ENCODE measurements at regions not wholly inside any gene's neighbourhood (a gene's known extent, or its start where the extent isn't known, plus 50 kb on each side); places are given as distances from the start of the nearest gene placed in this dataset.
"Not testable (repeated sequence)": the region's sequence is repeated elsewhere in the genome, so short reads cannot be mapped to it uniquely, and the experiment has no call there.

DNA sequence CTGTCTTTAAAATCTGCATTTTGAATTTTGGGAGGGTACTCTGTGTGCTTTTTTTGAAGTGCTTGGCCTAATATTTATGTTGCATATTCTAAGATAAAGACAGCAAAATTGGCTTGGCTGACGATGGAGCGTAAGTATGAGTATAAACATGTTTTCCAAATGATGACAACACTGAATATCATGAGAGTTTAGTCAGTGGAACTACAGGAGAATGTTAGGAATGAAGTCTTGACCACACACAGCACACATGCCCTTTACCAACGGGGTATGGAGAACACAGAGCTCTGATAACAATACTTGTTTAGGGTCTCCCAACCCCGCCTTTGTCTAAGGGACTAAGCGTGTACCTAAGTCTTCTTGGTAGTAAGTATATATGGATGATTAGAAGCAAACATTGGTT lies 253.9 kb upstream of the FZD8 start:
- DNase-seq (ENCODE audit: low spot score): no peak

DNA sequence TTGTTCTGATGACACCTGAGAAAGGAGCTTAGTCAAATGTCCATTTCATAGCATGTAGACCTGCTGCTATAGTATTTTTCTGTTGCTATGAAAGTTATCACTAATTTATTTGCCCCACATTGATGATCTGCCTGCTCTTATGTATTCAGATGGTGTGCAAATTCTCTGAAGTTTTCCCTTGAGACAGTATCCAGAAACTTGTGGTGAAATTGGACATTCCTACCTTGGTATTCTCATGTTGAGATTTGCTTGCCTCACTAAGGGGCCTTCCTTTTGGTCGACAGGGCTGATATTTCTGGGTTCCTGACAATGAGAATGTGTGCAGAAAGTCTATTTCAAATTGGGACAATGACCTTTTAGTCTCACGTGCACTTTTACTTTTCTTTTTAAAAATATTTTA lies 253.2 kb upstream of the FZD8 start:
- DNase-seq (ENCODE audit: low spot score): no peak

DNA sequence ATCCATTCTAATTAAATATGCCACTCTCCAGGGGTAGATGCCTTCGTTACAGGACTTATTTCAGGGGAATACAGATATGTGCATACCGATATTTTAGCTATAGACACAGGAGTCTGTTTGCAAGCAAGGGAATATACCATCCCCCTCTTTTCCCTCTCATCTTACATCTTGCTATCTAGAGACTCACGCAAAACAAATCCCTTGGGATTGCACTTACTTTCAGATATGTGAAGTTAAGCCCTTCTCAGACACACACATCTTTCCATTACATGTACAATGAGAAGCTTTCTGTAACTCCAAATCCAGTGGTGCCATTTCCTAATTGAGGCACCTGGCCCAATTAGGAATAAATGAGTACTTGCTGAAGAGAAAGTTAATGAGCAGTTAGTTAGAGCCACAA lies 250.4 kb upstream of the FZD8 start:
- DNase-seq (ENCODE audit: low spot score): no peak

DNA sequence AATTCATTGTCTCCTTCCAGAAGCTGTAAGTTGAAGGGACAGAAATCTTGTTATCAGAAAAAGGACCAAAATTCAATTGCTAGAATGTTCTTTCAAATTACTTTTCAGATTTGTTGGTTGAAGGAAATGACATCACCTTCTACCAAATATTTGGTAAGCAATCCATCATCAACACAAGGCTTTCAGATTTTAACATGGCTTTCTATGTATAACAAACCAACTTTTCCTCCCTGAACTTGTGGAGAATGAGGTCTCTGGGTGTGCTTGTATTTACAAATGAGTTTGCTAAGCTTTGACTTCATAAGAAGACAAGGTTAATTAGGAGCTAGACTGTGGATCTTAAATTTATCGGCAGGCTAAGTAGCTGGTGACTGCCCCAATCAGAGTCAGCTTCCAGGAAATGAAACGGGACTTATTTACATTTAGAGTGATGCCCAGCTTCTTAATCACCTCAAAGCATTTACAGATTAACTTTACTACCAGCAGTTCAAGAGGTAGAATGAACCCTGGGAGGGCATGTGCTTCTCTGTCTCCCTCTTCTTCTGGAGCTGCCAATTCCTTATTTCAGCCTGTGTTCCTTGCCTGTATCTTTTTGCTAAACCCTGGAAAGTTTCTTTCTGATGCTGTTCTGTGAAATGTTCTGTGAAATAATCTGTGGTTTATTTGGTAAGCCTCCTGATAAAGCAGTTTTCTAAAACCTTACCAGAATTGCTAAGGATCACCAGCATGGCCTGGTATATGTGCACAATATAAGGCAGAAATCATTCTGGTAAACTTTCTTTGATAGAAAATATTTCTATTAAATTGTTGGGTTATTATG lies 248.8 kb upstream of the FZD8 start:
- DNase-seq (ENCODE audit: low spot score): no peak

DNA sequence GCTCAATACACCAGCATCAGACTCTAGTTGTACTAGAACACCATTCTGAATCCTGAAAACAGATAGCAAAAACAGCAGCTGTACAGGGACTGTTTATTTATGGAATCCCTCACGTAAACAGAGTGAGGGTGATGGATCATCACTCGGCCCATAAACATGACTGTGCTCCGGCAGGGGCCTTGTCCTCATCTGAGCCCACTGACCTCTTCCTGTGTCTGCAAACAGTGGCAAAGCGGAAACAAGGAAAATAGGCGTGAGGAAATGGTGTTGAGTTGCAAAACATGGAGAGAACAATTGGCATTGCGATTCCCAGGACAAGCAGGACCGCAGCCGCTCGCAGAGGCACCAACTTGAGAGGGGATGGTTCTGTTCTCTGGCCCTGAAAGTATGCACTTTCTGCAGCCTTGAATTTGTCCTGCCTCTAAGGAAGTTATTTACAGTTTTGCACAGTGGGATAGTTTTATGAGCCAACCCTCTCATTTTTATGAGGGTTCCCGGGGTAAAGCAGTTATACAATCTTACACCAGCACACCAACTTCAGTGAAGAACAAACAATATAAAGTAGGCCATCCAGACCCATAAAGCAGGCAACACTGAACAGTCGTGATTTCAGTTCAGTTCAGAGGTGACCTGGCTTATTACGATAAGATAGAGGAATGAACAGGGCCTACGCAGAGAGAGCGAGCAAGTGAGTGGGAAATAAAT lies 248.0 kb upstream of the FZD8 start:
- DNase-seq (ENCODE audit: low spot score): no peak

- no peak for DNase-seq (ENCODE audit: low spot score)
Observed at GRCh38 chr10:35889226-35889625, 247.1 kb upstream of the FZD8 start.

GRCh38 chr10:35888400-35888799 lies 246.3 kb upstream of the FZD8 start:
- no peak for DNase-seq (ENCODE audit: low spot score)

GRCh38 chr10:35887685-35888084 lies 245.6 kb upstream of the FZD8 start:
- no peak for DNase-seq (ENCODE audit: low spot score)

DNA sequence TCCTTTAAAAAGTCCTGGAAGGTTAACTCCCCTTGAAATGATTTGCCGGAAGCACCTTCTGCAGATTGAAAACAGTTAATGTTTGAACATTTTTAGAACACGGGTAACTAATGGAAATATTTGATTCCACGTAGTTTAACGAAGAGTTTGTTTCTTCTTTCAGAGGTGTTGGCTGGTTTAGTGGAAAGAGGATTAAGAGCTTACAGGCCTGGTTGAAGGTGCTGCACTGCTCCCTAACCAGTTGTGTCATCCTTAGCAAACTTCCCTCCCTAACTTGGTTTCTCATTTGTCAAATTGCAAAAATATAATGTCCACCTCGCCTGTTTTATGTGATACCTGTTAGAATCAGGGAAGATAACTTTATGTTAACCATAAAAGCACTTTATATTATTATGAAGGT lies 243.0 kb upstream of the FZD8 start:
- DNase-seq (ENCODE audit: low spot score): no peak

GRCh38 chr10:35884657-35885071 lies 242.6 kb upstream of the FZD8 start:
- no peak for DNase-seq (ENCODE audit: low spot score)

- no peak for DNase-seq (ENCODE audit: low spot score)
Observed at GRCh38 chr10:35882422-35883150, 240.5 kb upstream of the FZD8 start.

DNA sequence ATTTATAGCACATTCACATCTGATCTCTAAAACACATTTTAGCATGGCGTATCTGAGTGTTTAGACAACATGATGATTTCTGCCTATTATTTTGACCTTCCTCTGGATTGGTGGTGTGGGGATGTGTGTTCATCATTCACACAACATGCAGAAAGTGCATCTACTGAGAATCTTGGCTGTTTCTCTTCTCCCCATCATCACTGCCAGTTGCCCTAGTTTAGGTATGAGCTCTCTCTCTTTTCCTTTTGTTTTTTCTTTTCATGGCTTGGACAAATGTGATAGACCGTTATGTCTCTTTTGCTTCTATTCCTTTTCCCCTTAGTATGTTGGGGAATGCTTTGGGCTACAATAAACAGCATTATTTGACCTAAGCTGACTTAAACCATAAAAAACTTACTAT lies 239.2 kb upstream of the FZD8 start:
- DNase-seq (ENCODE audit: low spot score): no peak

GRCh38 chr10:35876248-35876647 lies 234.2 kb upstream of the FZD8 start:
- DNase-seq (ENCODE audit: low spot score): no peak

DNA sequence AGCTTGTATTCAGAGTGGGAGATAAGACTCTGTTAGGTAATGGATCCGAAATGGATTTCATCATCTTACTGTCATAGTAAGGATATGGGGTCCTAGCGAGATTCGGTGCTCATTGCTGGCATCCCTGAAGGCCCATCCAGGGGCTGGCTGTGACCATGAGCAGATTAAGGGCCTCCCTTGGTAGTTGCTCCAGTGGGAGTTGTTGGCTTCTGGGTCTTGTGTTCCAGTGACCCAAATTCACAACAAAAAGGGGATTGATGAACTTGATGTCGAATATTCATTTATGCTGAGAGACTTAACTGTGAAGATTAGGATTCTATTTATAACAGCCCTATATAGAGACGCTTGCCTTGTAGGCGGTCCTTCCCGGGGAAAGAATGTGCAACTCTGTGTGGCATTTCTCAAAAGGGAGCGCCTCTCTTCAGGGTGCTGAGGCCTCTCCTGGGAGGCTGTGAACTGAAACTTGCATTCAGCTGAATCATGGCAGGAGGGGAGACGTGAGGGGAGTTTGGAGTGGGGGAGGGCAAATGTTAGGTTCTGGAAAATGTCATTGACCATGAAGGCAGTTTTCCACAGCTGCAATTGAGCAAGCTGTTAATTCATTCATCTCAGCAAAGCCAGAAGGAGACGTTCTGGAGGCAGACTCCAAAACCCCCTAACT lies 233.1 kb upstream of the FZD8 start:
- no peak for DNase-seq (ENCODE audit: low spot score)

DNA sequence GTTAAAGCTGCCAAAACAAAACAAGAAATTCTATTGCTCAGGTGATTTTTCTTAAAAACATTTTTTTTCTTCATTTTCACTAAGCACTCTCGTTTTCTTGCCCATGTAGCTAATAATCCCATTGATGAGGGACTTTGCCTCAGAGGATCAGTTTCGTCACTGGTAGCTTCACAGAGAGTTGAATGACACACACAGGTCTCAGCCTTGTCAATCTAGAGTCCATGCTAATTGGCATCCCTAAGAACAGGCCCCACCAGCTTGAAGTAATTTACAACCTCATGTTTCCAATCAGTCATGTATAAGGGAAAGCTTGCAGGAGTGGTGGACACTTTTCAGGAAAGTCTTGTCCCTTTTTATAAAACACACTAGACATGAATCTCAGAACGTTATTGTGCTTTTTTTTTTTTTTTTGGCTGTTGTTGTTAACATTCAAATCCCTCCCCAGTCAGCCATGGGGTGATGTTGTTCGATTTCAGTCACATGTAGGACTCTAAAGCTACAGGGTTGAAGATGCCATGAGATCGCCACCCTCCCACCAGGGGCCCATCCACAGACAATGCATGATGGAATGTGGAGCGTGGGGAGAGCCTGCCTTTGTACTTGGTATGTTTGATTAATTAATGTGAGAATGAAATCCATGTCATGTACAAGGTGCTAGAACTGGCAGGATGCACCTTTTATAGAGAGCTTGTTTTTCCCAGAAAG lies 232.4 kb upstream of the FZD8 start:
- no peak for DNase-seq (ENCODE audit: low spot score)

GRCh38 chr10:35872671-35873070 lies 230.6 kb upstream of the FZD8 start:
- no peak for DNase-seq (ENCODE audit: low spot score)

- DNase-seq (ENCODE audit: low spot score): no peak
Observed at GRCh38 chr10:35870665-35871310, 228.7 kb upstream of the FZD8 start.

DNA sequence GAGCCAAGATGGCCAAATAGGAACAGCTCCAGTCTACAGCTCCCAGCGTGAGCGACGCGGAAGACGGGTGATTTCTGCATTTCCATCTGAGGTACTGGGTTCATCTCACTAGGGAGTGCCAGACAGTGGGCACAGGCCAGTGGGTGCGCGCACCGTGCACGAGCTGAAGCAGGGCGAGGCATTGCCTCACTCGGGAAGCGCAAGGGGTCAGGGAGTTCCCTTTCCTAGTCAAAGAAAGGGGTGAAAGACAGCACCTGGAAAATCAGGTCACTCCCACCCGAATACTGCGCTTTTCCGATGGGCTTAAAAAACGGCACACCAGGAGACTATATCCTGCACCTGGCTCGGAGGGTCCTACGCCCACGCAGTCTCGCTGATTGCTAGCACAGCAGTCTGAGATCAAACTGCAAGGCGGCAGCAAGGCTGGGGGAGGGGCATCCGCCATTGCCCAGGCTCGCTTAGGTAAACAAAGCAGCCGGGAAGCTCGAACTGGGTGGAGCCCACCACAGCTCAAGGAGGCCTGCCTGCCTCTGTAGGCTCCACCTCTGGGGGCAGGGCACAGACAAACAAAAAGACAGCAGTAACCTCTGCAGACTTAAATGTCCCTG lies 216.7 kb upstream of the FZD8 start:
- not testable (repeated sequence) for DNase-seq (ENCODE audit: low spot score)

- DNase-seq (ENCODE audit: low spot score): no peak
Observed at GRCh38 chr10:35857860-35858259, 215.8 kb upstream of the FZD8 start.

DNA sequence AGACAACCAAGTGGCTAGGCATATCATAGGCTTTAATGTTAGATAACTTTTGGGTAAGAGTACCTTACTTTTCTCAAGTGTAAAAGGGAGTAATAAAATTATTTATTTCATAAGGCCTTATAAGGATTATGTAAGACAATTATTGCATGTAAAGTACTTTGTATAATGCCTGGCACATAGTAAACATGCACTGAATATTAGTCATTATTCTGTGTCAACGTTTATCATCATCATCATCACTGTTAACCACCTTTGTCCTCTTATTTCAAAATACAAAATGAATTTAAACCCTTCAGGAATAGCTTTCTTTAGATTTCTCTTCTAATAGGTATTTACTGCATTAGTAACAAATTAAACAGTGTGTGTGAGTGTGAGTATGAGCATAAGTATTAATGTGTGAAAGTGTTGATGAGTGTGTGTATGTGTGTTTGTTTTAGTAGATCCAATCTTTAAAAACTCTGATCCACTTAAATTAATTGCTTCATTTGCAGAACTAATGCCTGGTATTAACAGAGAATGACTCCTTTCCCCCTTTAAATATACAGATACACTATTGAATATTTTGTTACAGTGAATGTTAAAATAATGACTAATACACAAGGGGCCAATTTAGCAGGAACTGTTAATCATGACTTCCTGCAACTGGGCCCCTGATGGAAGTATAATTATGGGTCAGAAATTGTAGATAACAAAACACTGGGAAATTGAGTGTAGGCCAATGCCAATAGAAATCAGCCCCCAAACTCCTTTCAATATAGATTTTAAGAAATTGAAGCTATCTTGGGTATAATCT lies 213.3 kb upstream of the FZD8 start:
- DNase-seq (ENCODE audit: low spot score): no peak
